Endothelial cell of umbilical vein (primary cell): ENCODE measurements at regions not wholly inside any gene's neighbourhood (a gene's known extent, or its start where the extent isn't known, plus 50 kb on each side); places are given as distances from the start of the nearest gene placed in this dataset.

Experiments used
- BruUV-seq: library from RNA; stranded (reverse); fragments of 400-500 nt; replicated peaks from 2 replicates; lab custom pipeline; 2021; lab: Mats Ljungman, UMichigan
- CTCF ChIA-PET: fragments of 300-600, 350-600 bp; sonication (Branson Sonifier 250); formaldehyde crosslinking; loops from one replicate; lab custom pipeline; 2021; ENCODE audit warnings: antibody characterized with exemption, inconsistent platforms; lab: Charles Lee
- POLR2A ChIA-PET: fragments of 300-600, 350-600 bp; sonication (Branson Sonifier 250); formaldehyde crosslinking; loops from one replicate; lab custom pipeline; 2021; ENCODE audit warnings: antibody characterized with exemption, inconsistent platforms; lab: Charles Lee
- DNase-seq: peaks from one replicate; pipeline ENCODE4 v3.0.0-alpha.2; 2011; ENCODE audit warnings: low read depth, low spot score
- FAIRE-seq: peaks from 2 replicates; lab custom pipeline; 2011; peaks lifted over from hg19 to GRCh38; lab: Jason Lieb, UNC
- H2AFZ ChIP-seq: 2 replicates; pipeline ENCODE4 v1.6.0; 2012; ENCODE audit warnings: low read depth, low read length, control low read depth, inconsistent platforms
- H3K27ac ChIP-seq: 2 replicates; pipeline ENCODE4 v1.5.1; 2011; ENCODE audit warnings: low read depth, mild to moderate bottlenecking, control low read depth, low read length, moderate library complexity; ENCODE audit not compliant: insufficient read depth
- H3K27me3 ChIP-seq, 2 experiments: 2 replicates each; pipeline versions ENCODE4 v1.6.0 to v1.6.1; 2011; ENCODE audit warnings: low read length in 2 of 2, mixed read lengths in 1 of 2; ENCODE audit not compliant: control insufficient read depth in 2 of 2, insufficient read depth in 2 of 2
- H3K36me3 ChIP-seq, 2 experiments: 2 replicates in 1 of 2; 3 replicates in 1 of 2; pipeline ENCODE4 v1.5.1; 2011; ENCODE audit warnings: low read length in 2 of 2, mild to moderate bottlenecking in 1 of 2, moderate library complexity in 1 of 2; ENCODE audit not compliant: control insufficient read depth in 2 of 2, insufficient read depth in 2 of 2; ENCODE audit errors: extremely low read depth in 1 of 2
- H3K4me1 ChIP-seq: 3 replicates; pipeline ENCODE4 v1.5.1; 2011; ENCODE audit warnings: mild to moderate bottlenecking, low read length; ENCODE audit not compliant: control insufficient read depth, insufficient read depth; ENCODE audit errors: extremely low read depth
- H3K4me2 ChIP-seq: 2 replicates; pipeline ENCODE4 v1.6.1; 2011; ENCODE audit warnings: low read length, control low read depth, mixed read lengths; ENCODE audit not compliant: insufficient read depth
- H3K4me3 ChIP-seq, 3 experiments: fragments of 200-600 bp in 1 of 3; sonication (generic), shearing (Covaris generic) in 1 of 3; replicated peaks in 1 of 3; 2 replicates each; pipeline ENCODE4 v1.5.1; 2011 to 2016; ENCODE audit warnings: control low read depth in 3 of 3, low read length in 3 of 3, mild to moderate bottlenecking in 2 of 3, inconsistent platforms in 1 of 3, low read depth in 1 of 3, moderate library complexity in 1 of 3; ENCODE audit not compliant: insufficient read depth in 1 of 3
- H3K79me2 ChIP-seq: 2 replicates; pipeline ENCODE4 v1.6.0; 2012; ENCODE audit warnings: low read length, inconsistent platforms; ENCODE audit not compliant: control insufficient read depth, insufficient read depth
- H3K9ac ChIP-seq: replicated peaks from 2 replicates; pipeline ENCODE3; 2011; ENCODE audit warnings: low read length, control low read depth; ENCODE audit not compliant: insufficient read depth; ENCODE audit errors: extremely low read depth
- H3K9me1 ChIP-seq: replicated peaks from 3 replicates; pipeline ENCODE4 v1.6.0; 2011; ENCODE audit warnings: mild to moderate bottlenecking, low read length; ENCODE audit not compliant: control insufficient read depth, insufficient read depth; ENCODE audit errors: extremely low read depth
- H3K9me3 ChIP-seq: replicated peaks from 2 replicates; pipeline ENCODE4 v1.5.1; 2012; ENCODE audit warnings: low read length, inconsistent platforms; ENCODE audit not compliant: control insufficient read depth, insufficient read depth
- H4K20me1 ChIP-seq: replicated peaks from 2 replicates; pipeline ENCODE3; 2011; ENCODE audit warnings: mild to moderate bottlenecking, low read length; ENCODE audit not compliant: control insufficient read depth, insufficient read depth; ENCODE audit errors: extremely low read depth
- EZH2 ChIP-seq: IDR thresholded peaks from 2 replicates; pipeline ENCODE4 v1.6.1; 2012; ENCODE audit warnings: borderline replicate concordance, low read depth, mild to moderate bottlenecking, moderate library complexity, low read length, inconsistent platforms; ENCODE audit not compliant: severe bottlenecking
- GATA2 ChIP-seq: IDR thresholded peaks from 2 replicates; pipeline ENCODE4 v1.7.0; 2011; ENCODE audit warnings: low read depth, mild to moderate bottlenecking, moderate library complexity, mixed read lengths, low read length; ENCODE audit not compliant: insufficient read length, insufficient read depth
- JUN ChIP-seq: IDR thresholded peaks from 2 replicates; pipeline ENCODE4 v1.6.1; 2011; ENCODE audit warnings: borderline replicate concordance, low read depth; ENCODE audit not compliant: insufficient read length, insufficient read depth
- MYC ChIP-seq: IDR thresholded peaks from one replicate; pipeline ENCODE4 v1.6.1; 2011; ENCODE audit warnings: mild to moderate bottlenecking, low read depth, low read length
- POLR2A ChIP-seq: IDR thresholded peaks from 2 replicates; pipeline ENCODE4 v1.6.1; 2012; ENCODE audit warnings: low read depth, mild to moderate bottlenecking, control low read depth, low read length
- POLR2AphosphoS5 ChIP-seq: IDR thresholded peaks from 2 replicates; pipeline ENCODE4 v1.6.1; 2012; ENCODE audit warnings: low read depth, mild to moderate bottlenecking, control low read depth, low read length, moderate library complexity; ENCODE audit not compliant: insufficient read depth
- dilution Hi-C: fragments of 300-500 bp; cut with MboI; formaldehyde crosslinking; loops from one replicate; pipeline ENCODE4 v1.15.0; 2019; ENCODE audit warnings: low sequenced_read_pairs; ENCODE audit not compliant: extremely low pct_ligation_motif_present
- intact Hi-C: fragments of 100-400 bp; cut with micrococcal nuclease; formaldehyde crosslinking; loops from one replicate; pipeline ENCODE4 v1.10.0; 2022
- TF ChIP-seq, protein P1 (sequence below): IDR thresholded peaks from 2 replicates; pipeline ENCODE4 v1.6.1; 2011; ENCODE audit not compliant: insufficient read depth, insufficient read length
- TF ChIP-seq, protein P2 (sequence below), 2 donors: IDR thresholded peaks; 1 replicate in 1 of 2; 2 replicates in 1 of 2; pipeline ENCODE4 v1.5.1; 2011; ENCODE audit warnings: low read length in 2 of 2, mild to moderate bottlenecking in 2 of 2, moderate library complexity in 2 of 2, control low read depth in 1 of 2, inconsistent platforms in 1 of 2, low read depth in 1 of 2; ENCODE audit not compliant: insufficient read depth in 1 of 2; ENCODE audit errors: extremely low read depth in 1 of 2

DNA sequence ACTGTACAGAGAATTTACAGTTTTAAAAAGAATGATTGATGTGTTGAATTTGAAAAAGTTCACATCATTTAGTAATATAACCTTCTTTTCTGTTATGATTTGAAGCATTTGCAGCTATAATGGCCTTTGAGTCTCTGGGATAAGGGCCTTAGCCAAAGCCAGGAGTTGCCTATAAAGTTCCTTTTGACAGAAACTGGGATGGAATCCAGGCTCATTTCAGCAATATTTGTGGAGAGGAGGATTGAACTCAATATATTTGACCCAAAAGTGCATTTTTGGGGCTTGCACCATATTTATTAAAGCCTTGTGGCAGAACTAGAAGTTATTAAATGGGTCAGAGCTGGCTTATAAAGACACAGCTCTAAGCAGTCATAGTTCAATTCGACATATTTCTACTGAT is 348.7 kb upstream of the EPHA3 start:
- H3K4me3 ChIP-seq = no peak overlapping the region
- ChIA-PET POLR2A (no interaction called here), CTCF (no interaction called here)
- no peak overlapping the region for H3K27ac ChIP-seq
- no peak for TF ChIP-seq JUN
- TF ChIP-seq, protein P1, sequence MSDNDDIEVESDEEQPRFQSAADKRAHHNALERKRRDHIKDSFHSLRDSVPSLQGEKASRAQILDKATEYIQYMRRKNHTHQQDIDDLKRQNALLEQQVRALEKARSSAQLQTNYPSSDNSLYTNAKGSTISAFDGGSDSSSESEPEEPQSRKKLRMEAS = no peak
- no peak for TF ChIP-seq POLR2AphosphoS5
- TF ChIP-seq GATA2 = no peak
- TF ChIP-seq POLR2A = no peak
- TF ChIP-seq, protein P2, sequence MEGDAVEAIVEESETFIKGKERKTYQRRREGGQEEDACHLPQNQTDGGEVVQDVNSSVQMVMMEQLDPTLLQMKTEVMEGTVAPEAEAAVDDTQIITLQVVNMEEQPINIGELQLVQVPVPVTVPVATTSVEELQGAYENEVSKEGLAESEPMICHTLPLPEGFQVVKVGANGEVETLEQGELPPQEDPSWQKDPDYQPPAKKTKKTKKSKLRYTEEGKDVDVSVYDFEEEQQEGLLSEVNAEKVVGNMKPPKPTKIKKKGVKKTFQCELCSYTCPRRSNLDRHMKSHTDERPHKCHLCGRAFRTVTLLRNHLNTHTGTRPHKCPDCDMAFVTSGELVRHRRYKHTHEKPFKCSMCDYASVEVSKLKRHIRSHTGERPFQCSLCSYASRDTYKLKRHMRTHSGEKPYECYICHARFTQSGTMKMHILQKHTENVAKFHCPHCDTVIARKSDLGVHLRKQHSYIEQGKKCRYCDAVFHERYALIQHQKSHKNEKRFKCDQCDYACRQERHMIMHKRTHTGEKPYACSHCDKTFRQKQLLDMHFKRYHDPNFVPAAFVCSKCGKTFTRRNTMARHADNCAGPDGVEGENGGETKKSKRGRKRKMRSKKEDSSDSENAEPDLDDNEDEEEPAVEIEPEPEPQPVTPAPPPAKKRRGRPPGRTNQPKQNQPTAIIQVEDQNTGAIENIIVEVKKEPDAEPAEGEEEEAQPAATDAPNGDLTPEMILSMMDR (IDR thresholded peaks at IDR 0.05; ENCODE audit: extremely low read depth in 1 of 2, insufficient read depth in 1 of 2, low read depth in 1 of 2, low read length in 2 of 2) = no peak
- TF ChIP-seq EZH2 = no peak
- TF ChIP-seq MYC = no peak
- intact Hi-C loops (no loop called here), dilution Hi-C loops (no loop called here)
- FAIRE-seq (no peak), DNase-seq (no peak)
- H3K9me3 ChIP-seq = peaks cover 3% of the 10 kb centered on the region
- no peaks in the 10 kb centered on the region for H3K36me3 ChIP-seq
- H3K4me2 ChIP-seq = no peak overlapping the region
- no peaks in the 10 kb centered on the region for H3K4me1 ChIP-seq
- no peaks in the 10 kb centered on the region for H3K27me3 ChIP-seq
- H3K9ac ChIP-seq = no peak overlapping the region
- BruUV-seq = no TSS peak
- no peak overlapping the region for H2AFZ ChIP-seq
- no peaks in the 10 kb centered on the region for H3K9me1 ChIP-seq
- no peaks in the 10 kb centered on the region for H4K20me1 ChIP-seq
- no peaks in the 10 kb centered on the region for H3K79me2 ChIP-seq
